ENCODE measurements at regions not wholly inside any gene's neighbourhood (a gene's known extent, or its start where the extent isn't known, plus 50 kb on each side); places are given as distances from the start of the nearest gene placed in this dataset.

- no peaks in the 10 kb centered on the region for H3K9me3 Mint-ChIP-seq
- H3K27ac Mint-ChIP-seq = no peak overlapping the region
- intact Hi-C loops (cut with micrococcal nuclease) = no loop called here
- H3K27me3 Mint-ChIP-seq (ENCODE audit: insufficient read depth) = peaks cover 13% of the 10 kb centered on the region
- no peaks in the 10 kb centered on the region for H3K4me1 Mint-ChIP-seq (ENCODE audit: low read depth)
- no peak for DNase-seq (ENCODE audit: low spot score)
- H3K4me3 Mint-ChIP-seq = no peak overlapping the region
- no peaks in the 10 kb centered on the region for H3K36me3 Mint-ChIP-seq (ENCODE audit: low read depth)
Measured at GRCh38 chr13:74214321-74214720, 80.1 kb upstream of the KLF12 start.

GRCh38 chr13:74210693-74211393, 76.6 kb upstream of the KLF12 start:
- intact Hi-C loops (cut with micrococcal nuclease) = no loop called here
- Mint-ChIP-seq H3K4me1 (ENCODE audit: low read depth) (no peaks in the 10 kb centered on the region), H3K9me3 (no peaks in the 10 kb centered on the region), H3K27ac (no peak overlapping the region), H3K4me3 (no peak overlapping the region), H3K27me3 (ENCODE audit: insufficient read depth) (peaks cover 8% of the 10 kb centered on the region), H3K36me3 (ENCODE audit: low read depth) (no peaks in the 10 kb centered on the region)
- DNase-seq (ENCODE audit: low spot score) = no peak

DNA sequence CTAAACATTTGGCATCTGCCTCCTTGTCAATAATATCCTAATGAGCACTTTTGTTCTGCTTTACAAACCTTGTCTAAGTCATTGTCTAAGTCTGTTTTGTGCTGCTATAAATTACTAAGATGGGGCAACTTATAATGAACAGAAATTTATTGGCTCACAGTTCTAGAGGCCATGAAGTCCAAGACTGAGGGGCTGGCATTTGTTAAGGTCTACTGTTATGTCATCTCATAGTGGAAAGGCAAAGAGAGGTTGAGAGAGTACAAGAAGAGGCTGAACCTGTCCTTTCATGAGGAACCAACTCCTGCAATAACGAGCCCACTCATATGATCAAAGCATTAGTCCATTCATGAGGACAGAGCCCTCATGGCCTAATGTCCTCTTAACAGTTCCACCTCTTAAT, 72.7 kb upstream of the KLF12 start:
- no peak overlapping the region for H3K4me3 Mint-ChIP-seq
- H3K27me3 Mint-ChIP-seq (ENCODE audit: insufficient read depth) = peaks cover 6% of the 10 kb centered on the region
- no peaks in the 10 kb centered on the region for H3K36me3 Mint-ChIP-seq (ENCODE audit: low read depth)
- intact Hi-C loops (cut with micrococcal nuclease) = no loop called here
- H3K27ac Mint-ChIP-seq = no peak overlapping the region
- DNase-seq (ENCODE audit: low spot score) = no peak
- peaks cover 3% of the 10 kb centered on the region for H3K9me3 Mint-ChIP-seq
- no peaks in the 10 kb centered on the region for H3K4me1 Mint-ChIP-seq (ENCODE audit: low read depth)

- H3K4me3 Mint-ChIP-seq = no peak overlapping the region
- no peaks in the 10 kb centered on the region for H3K36me3 Mint-ChIP-seq (ENCODE audit: low read depth)
- no peak for DNase-seq (ENCODE audit: low spot score)
- no peaks in the 10 kb centered on the region for H3K4me1 Mint-ChIP-seq (ENCODE audit: low read depth)
- H3K27me3 Mint-ChIP-seq (ENCODE audit: insufficient read depth) = peaks cover 6% of the 10 kb centered on the region
- no peak overlapping the region for H3K27ac Mint-ChIP-seq
- H3K9me3 Mint-ChIP-seq = peaks cover 3% of the 10 kb centered on the region
- intact Hi-C loops (cut with micrococcal nuclease) = no loop called here
Measured at GRCh38 chr13:74206061-74206561, 71.9 kb upstream of the KLF12 start.

DNA sequence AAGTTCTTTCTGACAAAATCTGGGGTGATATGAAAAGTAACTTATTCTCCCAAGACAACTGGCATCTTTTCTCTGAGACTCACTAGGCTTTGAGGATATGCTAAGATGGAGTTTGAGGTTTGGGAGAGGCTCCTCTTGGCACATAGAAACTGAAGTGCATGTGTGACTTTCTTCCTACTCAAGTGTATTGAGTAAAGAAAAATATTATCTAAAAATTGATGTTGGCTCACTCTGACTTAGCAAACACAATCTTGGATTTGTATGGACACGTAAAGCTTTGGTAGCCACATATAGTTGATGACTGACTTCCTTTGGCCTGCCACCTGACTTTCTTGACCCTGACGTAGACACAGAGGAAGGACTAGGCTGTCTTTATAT, 71.1 kb upstream of the KLF12 start:
- Mint-ChIP-seq H3K4me3 (no peak overlapping the region), H3K36me3 (ENCODE audit: low read depth) (no peaks in the 10 kb centered on the region), H3K9me3 (peaks cover 3% of the 10 kb centered on the region), H3K27ac (no peak overlapping the region), H3K27me3 (ENCODE audit: insufficient read depth) (peaks cover 6% of the 10 kb centered on the region), H3K4me1 (ENCODE audit: low read depth) (no peaks in the 10 kb centered on the region)
- DNase-seq (ENCODE audit: low spot score) = no peak
- intact Hi-C loops (cut with micrococcal nuclease) = no loop called here

GRCh38 chr13:74204602-74205312, 70.6 kb upstream of the KLF12 start:
- peaks cover 3% of the 10 kb centered on the region for H3K9me3 Mint-ChIP-seq
- no peaks in the 10 kb centered on the region for H3K4me1 Mint-ChIP-seq (ENCODE audit: low read depth)
- no peak overlapping the region for H3K4me3 Mint-ChIP-seq
- H3K27me3 Mint-ChIP-seq (ENCODE audit: insufficient read depth) = peaks cover 6% of the 10 kb centered on the region
- no peaks in the 10 kb centered on the region for H3K36me3 Mint-ChIP-seq (ENCODE audit: low read depth)
- DNase-seq (ENCODE audit: low spot score) = no peak
- intact Hi-C loops (cut with micrococcal nuclease) = no loop called here
- H3K27ac Mint-ChIP-seq = no peak overlapping the region

- intact Hi-C loops (cut with micrococcal nuclease) = no loop called here
- no peaks in the 10 kb centered on the region for H3K36me3 Mint-ChIP-seq (ENCODE audit: low read depth)
- no peak overlapping the region for H3K27ac Mint-ChIP-seq
- no peak for DNase-seq (ENCODE audit: low spot score)
- H3K27me3 Mint-ChIP-seq (ENCODE audit: insufficient read depth) = peaks cover 6% of the 10 kb centered on the region
- H3K4me1 Mint-ChIP-seq (ENCODE audit: low read depth) = no peaks in the 10 kb centered on the region
- no peak overlapping the region for H3K4me3 Mint-ChIP-seq
- H3K9me3 Mint-ChIP-seq = peaks cover 3% of the 10 kb centered on the region
Measured at GRCh38 chr13:74203576-74203975, 69.4 kb upstream of the KLF12 start.

GRCh38 chr13:74202129-74202813, 68.1 kb upstream of the KLF12 start:
- intact Hi-C loops (cut with micrococcal nuclease) = no loop called here

GRCh38 chr13:74201530-74201929, 67.3 kb upstream of the KLF12 start:
- Mint-ChIP-seq H3K27me3 (ENCODE audit: insufficient read depth) (peaks cover 6% of the 10 kb centered on the region), H3K9me3 (peaks cover 3% of the 10 kb centered on the region), H3K36me3 (ENCODE audit: low read depth) (no peaks in the 10 kb centered on the region), H3K27ac (no peak overlapping the region), H3K4me3 (no peak overlapping the region), H3K4me1 (ENCODE audit: low read depth) (no peaks in the 10 kb centered on the region)
- intact Hi-C loops (cut with micrococcal nuclease) = no loop called here
- DNase-seq (ENCODE audit: low spot score) = no peak

More at GRCh38 chr13:74202129-74202813, 68.1 kb upstream of the KLF12 start:
- no peak for DNase-seq (ENCODE audit: low spot score)
- peaks cover 6% of the 10 kb centered on the region for H3K27me3 Mint-ChIP-seq (ENCODE audit: insufficient read depth)
- H3K4me1 Mint-ChIP-seq (ENCODE audit: low read depth) = no peaks in the 10 kb centered on the region
- H3K27ac Mint-ChIP-seq = no peak overlapping the region
- peaks cover 3% of the 10 kb centered on the region for H3K9me3 Mint-ChIP-seq
- no peaks in the 10 kb centered on the region for H3K36me3 Mint-ChIP-seq (ENCODE audit: low read depth)
- H3K4me3 Mint-ChIP-seq = no peak overlapping the region

GRCh38 chr13:74200081-74200480, 65.9 kb upstream of the KLF12 start:
- intact Hi-C loops (cut with micrococcal nuclease) = no loop called here
- no peak overlapping the region for H3K27ac Mint-ChIP-seq
- peaks cover 3% of the 10 kb centered on the region for H3K9me3 Mint-ChIP-seq
- H3K4me3 Mint-ChIP-seq = no peak overlapping the region
- no peak for DNase-seq (ENCODE audit: low spot score)
- H3K4me1 Mint-ChIP-seq (ENCODE audit: low read depth) = no peaks in the 10 kb centered on the region
- no peaks in the 10 kb centered on the region for H3K36me3 Mint-ChIP-seq (ENCODE audit: low read depth)
- peaks cover 6% of the 10 kb centered on the region for H3K27me3 Mint-ChIP-seq (ENCODE audit: insufficient read depth)

DNA sequence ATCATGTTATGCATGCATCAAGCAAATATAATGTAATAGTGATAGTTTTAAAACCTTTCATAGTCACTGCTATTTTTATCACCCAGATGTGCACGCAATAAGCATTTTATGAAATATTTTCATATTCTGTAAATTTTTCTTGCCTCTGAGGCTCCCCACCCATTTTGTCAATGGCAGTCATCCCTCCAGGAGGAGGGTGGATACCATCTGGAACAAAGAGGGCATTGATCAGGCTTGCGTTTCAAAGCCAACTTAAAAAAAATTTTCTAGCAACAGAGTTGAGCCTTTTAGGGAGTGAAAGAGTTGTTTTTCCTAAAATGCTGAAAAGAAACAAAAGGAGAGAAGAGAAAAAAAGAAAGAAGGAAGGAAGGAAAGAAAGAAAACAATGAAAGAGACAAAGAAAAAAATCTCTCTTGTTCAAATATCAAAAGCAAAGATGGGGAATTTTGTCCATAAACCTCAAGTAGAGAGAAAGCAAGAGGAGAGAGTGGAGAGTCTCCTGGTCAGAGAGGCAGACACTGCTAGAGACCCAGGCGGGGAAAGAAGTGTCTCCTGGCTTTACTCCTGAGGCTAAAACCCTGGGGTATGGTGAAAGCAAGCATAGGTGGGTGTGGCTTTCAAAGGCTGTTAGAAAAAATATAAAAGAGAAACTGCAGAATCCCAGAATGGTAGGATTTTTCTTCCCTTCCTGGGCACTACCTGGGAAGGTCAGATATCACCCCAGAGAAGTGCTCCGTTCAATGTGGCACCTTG, 63.6 kb upstream of the KLF12 start:
- H3K27ac Mint-ChIP-seq = no peak overlapping the region
- intact Hi-C loops (cut with micrococcal nuclease) = no loop called here
- H3K4me1 Mint-ChIP-seq (ENCODE audit: low read depth) = no peaks in the 10 kb centered on the region
- H3K9me3 Mint-ChIP-seq = no peaks in the 10 kb centered on the region
- H3K4me3 Mint-ChIP-seq = no peak overlapping the region
- DNase-seq (ENCODE audit: low spot score) = no peak
- no peaks in the 10 kb centered on the region for H3K36me3 Mint-ChIP-seq (ENCODE audit: low read depth)
- peaks cover 3% of the 10 kb centered on the region for H3K27me3 Mint-ChIP-seq (ENCODE audit: insufficient read depth)

DNA sequence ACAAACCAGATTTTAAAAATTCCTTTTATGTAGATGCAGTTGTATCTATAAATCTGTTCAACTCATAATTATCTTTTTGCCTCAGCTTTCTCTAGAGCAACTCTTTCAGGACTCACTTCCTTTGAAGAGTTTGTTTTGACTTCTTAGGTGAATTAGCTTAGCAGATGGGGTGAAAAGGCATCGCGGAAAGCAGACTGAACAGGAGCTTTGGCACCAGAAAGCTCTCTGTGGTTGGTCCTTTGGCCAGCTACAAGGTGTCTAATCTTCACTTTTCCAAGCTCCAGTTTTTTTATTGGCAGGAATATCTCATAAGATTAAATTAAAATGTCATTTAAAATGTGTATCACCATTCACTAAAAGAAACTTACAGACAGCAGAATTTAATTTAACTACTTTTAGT, 60.6 kb upstream of the KLF12 start:
- H3K4me3 Mint-ChIP-seq = no peak overlapping the region
- no peak for DNase-seq (ENCODE audit: low spot score)
- H3K4me1 Mint-ChIP-seq (ENCODE audit: low read depth) = peaks cover 10% of the 10 kb centered on the region
- H3K36me3 Mint-ChIP-seq (ENCODE audit: low read depth) = no peaks in the 10 kb centered on the region
- H3K27me3 Mint-ChIP-seq (ENCODE audit: insufficient read depth) = no peaks in the 10 kb centered on the region
- intact Hi-C loops (cut with micrococcal nuclease) = no loop called here
- H3K27ac Mint-ChIP-seq = no peak overlapping the region
- H3K9me3 Mint-ChIP-seq = no peaks in the 10 kb centered on the region
